K562 (cell line): ENCODE measurements at regions not wholly inside any gene's neighbourhood (a gene's known extent, or its start where the extent isn't known, plus 50 kb on each side); places are given as distances from the start of the nearest gene placed in this dataset.

Source experiments
- ATAC-seq: fragments of 200-7000 bp; cut with Tn5 transposase; 3 replicates; pipeline ENCODE4 v1.9.1; 2020; ENCODE audit warnings: moderate library complexity
- BruUV-seq: library from RNA; stranded (reverse); fragments of 400-500 nt; replicated peaks from 2 replicates; lab custom pipeline; 2021; lab: Mats Ljungman, UMichigan
- CTCF ChIA-PET: fragments of 300-600 bp; formaldehyde crosslinking; extraction: SDS; loops from one replicate; lab custom pipeline; 2021; ENCODE audit warnings: low intra/inter-chr PET ratio; lab: Yijun Ruan, JAX
- POLR2A ChIA-PET: fragments of 300-600, 350-650 bp; sonication (Branson Sonifier 250); formaldehyde crosslinking; extraction: SDS; loops from one replicate; lab custom pipeline; 2021; ENCODE audit warnings: antibody characterized with exemption, inconsistent platforms; lab: Yijun Ruan, JAX
- DNase-seq, 4 experiments: peaks; one replicate each; pipeline versions ENCODE4 v3.0.0 to v3.0.0-alpha.2; 2011 to 2018; ENCODE audit warnings: low spot score in 3 of 4, mixed read lengths in 3 of 4; ENCODE audit errors: extremely low read depth in 1 of 4
- FAIRE-seq: peaks from 2 replicates; lab custom pipeline; 2011; peaks lifted over from hg19 to GRCh38; lab: Jason Lieb, UNC
- H2AFZ ChIP-seq: 2 replicates; pipeline ENCODE4 v1.6.0; 2011; ENCODE audit warnings: low read depth, low read length, control low read depth, inconsistent platforms
- H3K27ac ChIP-seq: fragments of 200-600 bp; 3 replicates; pipeline ENCODE4 v1.8.0; 2011; ENCODE audit warnings: low read depth, mild to moderate bottlenecking, control low read depth, inconsistent platforms, low read length, moderate library complexity, mixed read lengths; ENCODE audit errors: extremely low read depth
- H3K27me3 ChIP-seq, 2 experiments: fragments of 300-600 bp in 1 of 2; 2 replicates in 1 of 2; 3 replicates in 1 of 2; pipeline versions ENCODE4 v1.6.0 to v1.8.0; 2011; ENCODE audit warnings: inconsistent platforms in 2 of 2, low read length in 2 of 2, mild to moderate bottlenecking in 1 of 2, mixed read lengths in 1 of 2, moderate library complexity in 1 of 2; ENCODE audit not compliant: control insufficient read depth in 2 of 2, insufficient read depth in 2 of 2
- H3K36me3 ChIP-seq: fragments of 300-600 bp; 3 replicates; pipeline ENCODE4 v1.8.0; 2011; ENCODE audit warnings: mild to moderate bottlenecking, low read length, inconsistent platforms; ENCODE audit not compliant: control insufficient read depth, insufficient read depth
- H3K4me1 ChIP-seq, 2 experiments: fragments of 200-600 bp in 1 of 2; replicated peaks in 1 of 2; 2 replicates in 1 of 2; 3 replicates in 1 of 2; pipeline versions ENCODE4 v1.5.1 to v1.8.0; 2011; ENCODE audit warnings: inconsistent platforms in 2 of 2, low read length in 2 of 2, mild to moderate bottlenecking in 1 of 2, mixed read lengths in 1 of 2, moderate library complexity in 1 of 2; ENCODE audit not compliant: control insufficient read depth in 2 of 2, insufficient read depth in 2 of 2
- H3K4me2 ChIP-seq: 2 replicates; pipeline ENCODE4 v1.6.1; 2011; ENCODE audit warnings: low read length, control low read depth, inconsistent platforms, mixed read lengths; ENCODE audit not compliant: insufficient read depth
- H3K4me3 ChIP-seq: fragments of 200-600 bp; sonication (generic), shearing (Covaris generic); 2 replicates; pipeline ENCODE4 v1.5.1; 2016; ENCODE audit warnings: control low read depth, inconsistent platforms
- H3K79me2 ChIP-seq: fragments of 200-600 bp; 3 replicates; pipeline ENCODE4 v1.8.0; 2011; ENCODE audit warnings: low read length, inconsistent platforms; ENCODE audit not compliant: control insufficient read depth, insufficient read depth
- H3K9ac ChIP-seq, 2 experiments: 2 replicates each; pipeline versions ENCODE4 v1.6.0 to v1.6.1; 2011; ENCODE audit warnings: low read depth in 2 of 2, low read length in 2 of 2, control low read depth in 1 of 2, inconsistent platforms in 1 of 2, mild to moderate bottlenecking in 1 of 2, mixed read lengths in 1 of 2; ENCODE audit not compliant: insufficient read depth in 1 of 2
- H3K9me1 ChIP-seq: one replicate; pipeline ENCODE4 v1.6.0; 2011; ENCODE audit warnings: inconsistent platforms, mild to moderate bottlenecking, low read length, moderate library complexity; ENCODE audit not compliant: control insufficient read depth, insufficient read depth
- H3K9me3 ChIP-seq: replicated peaks from 2 replicates; pipeline ENCODE4 v1.5.1; 2011; ENCODE audit warnings: low read depth, low read length, inconsistent platforms; ENCODE audit not compliant: control insufficient read depth, insufficient read depth
- H4K20me1 ChIP-seq: replicated peaks from 2 replicates; pipeline ENCODE4 v1.6.1; 2011; ENCODE audit warnings: low read length, inconsistent platforms, mixed read lengths; ENCODE audit not compliant: control insufficient read depth, insufficient read depth
- BCL6 ChIP-seq: fragments of 250-450 bp; sonication (Bioruptor Pico); IDR thresholded peaks from 2 replicates; pipeline ENCODE4 v1.4.0; 2020
- CBFB ChIP-seq: sonication (generic); formaldehyde crosslinking; IDR thresholded peaks from 2 replicates; pipeline ENCODE4 v1.4.0; 2020; ENCODE audit warnings: mild to moderate bottlenecking, missing genetic modification reagents
- CEBPZ ChIP-seq: fragments of 150-350 bp; IDR thresholded peaks from 2 replicates; pipeline ENCODE4 v1.6.1; 2014; ENCODE audit warnings: low read depth, mild to moderate bottlenecking, low read length, borderline replicate concordance
- CSDE1 ChIP-seq, 2 experiments: fragments of 450-650 bp; IDR thresholded peaks; 2 replicates each; pipeline ENCODE4 v1.6.1; 2016; ENCODE audit warnings: mild to moderate bottlenecking in 1 of 2
- E2F8 ChIP-seq: fragments of 450-650 bp; IDR thresholded peaks from 2 replicates; pipeline ENCODE4 v1.7.1; 2018; ENCODE audit warnings: mild to moderate bottlenecking, low read depth; ENCODE audit not compliant: partially characterized antibody
- GATAD2A ChIP-seq: fragments of 450-650 bp; IDR thresholded peaks from 2 replicates; pipeline ENCODE4 v1.6.1; 2017
- GMEB1 ChIP-seq: fragments of 250-450 bp; sonication (Bioruptor Pico); IDR thresholded peaks from 2 replicates; pipeline ENCODE4 v1.4.0; 2020; ENCODE audit warnings: mild to moderate bottlenecking
- HMGXB4 ChIP-seq: sonication (generic); formaldehyde crosslinking; IDR thresholded peaks from 2 replicates; pipeline ENCODE4 v1.8.1; 2023; ENCODE audit warnings: mild to moderate bottlenecking, missing genetic modification reagents
- SMARCA5 ChIP-seq: fragments of 450-650 bp; IDR thresholded peaks from 2 replicates; pipeline ENCODE4 v1.6.1; 2016
- TCF7 ChIP-seq: sonication (generic); IDR thresholded peaks from 2 replicates; pipeline ENCODE4 v1.6.1; 2016; ENCODE audit warnings: antibody characterized with exemption, borderline replicate concordance
- ZNF644 ChIP-seq: fragments of 200-800 bp; sonication (Bioruptor generic); IDR thresholded peaks from 2 replicates; pipeline ENCODE4 v1.6.1; 2016; ENCODE audit warnings: low read depth, missing genetic modification characterization, missing compliant biosample characterization
- ZNF699 ChIP-seq: fragments of 250-450 bp; sonication (Bioruptor Pico); IDR thresholded peaks from 2 replicates; pipeline ENCODE4 v1.8.0; 2021; ENCODE audit warnings: mild to moderate bottlenecking, moderate library complexity; ENCODE audit not compliant: insufficient replicate concordance
- ZNF717 ChIP-seq: fragments of 250-450 bp; sonication (Bioruptor Pico); IDR thresholded peaks from 2 replicates; pipeline ENCODE4 v1.5.0; 2021
- WGBS: fragments of 100-300 bp; shearing (Covaris generic); methylation state at CpG from one replicate; pipeline ENCODE4 v1.1.6; 2016; ENCODE audit warnings: low coverage, mixed read lengths; ENCODE audit not compliant: insufficient coverage; ENCODE audit errors: missing lambda C conversion rate; 5-methylcytosine and 5-hydroxymethylcytosine counted together
- in situ Hi-C: fragments of 300-500 bp; cut with MboI; formaldehyde crosslinking; loops from 4 replicates; pipeline ENCODE4 v1.15.0; 2018; ENCODE audit warnings: inconsistent platforms, mixed read lengths
- intact Hi-C: fragments of 100-400 bp; cut with micrococcal nuclease; formaldehyde crosslinking; loops from 2 replicates; pipeline ENCODE4 v1.14.2; 2022

GRCh38 chr4:125725957-125726525 lies 411.3 kb downstream of the FAT4 start:
- TF ChIP-seq CBFB (CRISPR knock-in tag) (no peak), GATAD2A (no peak), ZNF699 (CRISPR knock-in tag) (no peak), TCF7 (no peak), SMARCA5 (no peak), GMEB1 (CRISPR knock-in tag) (no peak), ZNF717 (CRISPR knock-in tag) (no peak), CEBPZ (no peak), BCL6 (CRISPR knock-in tag) (no peak), E2F8 (no peak), HMGXB4 (no peak), CSDE1 (IDR thresholded peaks at IDR 0.05) (no peak), ZNF644 (no peak)
- H3K4me1 ChIP-seq, result no peaks in the 10 kb centered on the region
- ATAC-seq, result no peak
- no peak overlapping the region for H3K27ac ChIP-seq
- intact Hi-C loops (no loop called here), in situ Hi-C loops (loop anchor here (25.0 kb wide), 1 partner anchor 414 kb away; the partner anchor contains the start of gene FAT4)
- ChIA-PET POLR2A (no interaction called here), CTCF (no interaction called here)
- no peaks in the 10 kb centered on the region for H3K36me3 ChIP-seq
- FAIRE-seq, result no peak
- BruUV-seq, result no TSS peak
- H3K4me3 ChIP-seq, result no peak overlapping the region
- no peak overlapping the region for H3K9ac ChIP-seq
- H3K9me3 ChIP-seq, result no peaks in the 10 kb centered on the region
- no peak for DNase-seq
- no peaks in the 10 kb centered on the region for H3K27me3 ChIP-seq
- H4K20me1 ChIP-seq, result no peaks in the 10 kb centered on the region
- H2AFZ ChIP-seq, result no peak overlapping the region
- 0% methylated on average over 4 of the region's 4 CpGs for WGBS
- H3K4me2 ChIP-seq, result no peak overlapping the region
- no peaks in the 10 kb centered on the region for H3K79me2 ChIP-seq
- no peaks in the 10 kb centered on the region for H3K9me1 ChIP-seq
